H9 (cell line): ENCODE measurements at regions not wholly inside any gene's neighbourhood (a gene's known extent, or its start where the extent isn't known, plus 50 kb on each side); places are given as distances from the start of the nearest gene placed in this dataset.

Source experiments
- DNase-seq: peaks from one replicate; pipeline ENCODE4 v3.0.0-alpha.2; 2017
- H2AFZ ChIP-seq: one replicate; pipeline ENCODE4 v1.6.1; 2013; ENCODE audit warnings: mild to moderate bottlenecking, low read length, control low read depth, moderate library complexity
- H2AK5ac ChIP-seq: 2 replicates; pipeline ENCODE4 v1.6.1; 2013; ENCODE audit warnings: low read length, control low read depth, mixed read lengths; ENCODE audit not compliant: insufficient read length
- H2BK120ac ChIP-seq: one replicate; pipeline ENCODE4 v1.6.1; 2013; ENCODE audit warnings: low read depth, mild to moderate bottlenecking, low read length, control low read depth, inconsistent platforms; ENCODE audit not compliant: poor library complexity, severe bottlenecking
- H2BK12ac ChIP-seq: 2 replicates; pipeline ENCODE4 v1.6.1; 2013; ENCODE audit warnings: low read length, control low read depth, mixed read lengths, low read depth; ENCODE audit not compliant: insufficient read length
- H2BK15ac ChIP-seq: 2 replicates; pipeline ENCODE4 v1.6.1; 2013; ENCODE audit warnings: low read depth, low read length, control low read depth
- H2BK20ac ChIP-seq: one replicate; pipeline ENCODE4 v1.6.1; 2013; ENCODE audit warnings: low read depth, mild to moderate bottlenecking, low read length, control low read depth, inconsistent platforms; ENCODE audit not compliant: poor library complexity, severe bottlenecking
- H2BK5ac ChIP-seq: 2 replicates; pipeline ENCODE4 v1.6.1; 2013; ENCODE audit warnings: low read length, control low read depth, mixed read lengths; ENCODE audit not compliant: insufficient read length
- H3K14ac ChIP-seq: 2 replicates; pipeline ENCODE4 v1.6.1; 2013; ENCODE audit warnings: low read length, control low read depth; ENCODE audit not compliant: insufficient read depth
- H3K18ac ChIP-seq: 2 replicates; pipeline ENCODE4 v1.6.1; 2013; ENCODE audit warnings: low read depth, mild to moderate bottlenecking, mixed read lengths, low read length, control low read depth; ENCODE audit not compliant: insufficient read length
- H3K23ac ChIP-seq: 2 replicates; pipeline ENCODE4 v1.6.1; 2013; ENCODE audit warnings: low read length, control low read depth, mixed read lengths, low read depth; ENCODE audit not compliant: insufficient read length
- H3K23me2 ChIP-seq: 2 replicates; pipeline ENCODE4 v1.6.1; 2013; ENCODE audit warnings: low read depth, mild to moderate bottlenecking, mixed read lengths, low read length, control low read depth; ENCODE audit not compliant: insufficient read length, poor library complexity, severe bottlenecking
- H3K27ac ChIP-seq: 2 replicates; pipeline ENCODE4 v1.5.1; 2013; ENCODE audit warnings: low read length, control low read depth, mixed read lengths, low read depth; ENCODE audit not compliant: insufficient read length
- H3K27me3 ChIP-seq: 2 replicates; pipeline ENCODE4 v1.6.1; 2013; ENCODE audit warnings: low read length, control low read depth, inconsistent platforms; ENCODE audit not compliant: insufficient read depth
- H3K4ac ChIP-seq: 2 replicates; pipeline ENCODE4 v1.6.1; 2013; ENCODE audit warnings: low read depth, mild to moderate bottlenecking, control low read depth, inconsistent platforms, low read length, moderate library complexity
- H3K4me1 ChIP-seq: 2 replicates; pipeline ENCODE4 v1.6.1; 2013; ENCODE audit warnings: low read length, control low read depth, inconsistent platforms; ENCODE audit not compliant: insufficient read depth
- H3K4me2 ChIP-seq: 2 replicates; pipeline ENCODE4 v1.6.1; 2013; ENCODE audit warnings: low read length, control low read depth, mixed read lengths; ENCODE audit not compliant: insufficient read length, insufficient read depth
- H3K56ac ChIP-seq: 2 replicates; pipeline ENCODE4 v1.6.1; 2013; ENCODE audit warnings: low read depth, mild to moderate bottlenecking, mixed read lengths, low read length, control low read depth; ENCODE audit not compliant: insufficient read length
- H3K79me1 ChIP-seq: 2 replicates; pipeline ENCODE4 v1.6.1; 2013; ENCODE audit warnings: low read depth, mild to moderate bottlenecking, moderate library complexity, low read length, control low read depth, inconsistent platforms; ENCODE audit not compliant: insufficient read depth, poor library complexity, severe bottlenecking
- H3K79me2 ChIP-seq: 2 replicates; pipeline ENCODE4 v1.6.1; 2013; ENCODE audit warnings: low read length, control low read depth, inconsistent platforms; ENCODE audit not compliant: insufficient read depth
- H3K9ac ChIP-seq: 2 replicates; pipeline ENCODE4 v1.6.1; 2013; ENCODE audit warnings: low read length, control low read depth, mixed read lengths; ENCODE audit not compliant: insufficient read length; ENCODE audit errors: extremely low read depth
- H3K9me3 ChIP-seq: one replicate; pipeline ENCODE4 v1.6.1; 2013; ENCODE audit warnings: low read depth, low read length, inconsistent platforms; ENCODE audit not compliant: control insufficient read depth
- H3T11ph ChIP-seq: one replicate; pipeline ENCODE4 v1.6.1; 2013; ENCODE audit warnings: mild to moderate bottlenecking, low read length, control low read depth, inconsistent platforms
- H4K20me1 ChIP-seq: one replicate; pipeline ENCODE4 v1.6.1; 2013; ENCODE audit not compliant: control insufficient read depth, insufficient read length, insufficient read depth
- H4K5ac ChIP-seq: 2 replicates; pipeline ENCODE4 v1.6.1; 2013; ENCODE audit warnings: low read depth, mild to moderate bottlenecking, mixed read lengths, low read length, control low read depth; ENCODE audit not compliant: insufficient read length
- H4K8ac ChIP-seq: replicated peaks from 2 replicates; pipeline ENCODE4 v1.6.1; 2013; ENCODE audit warnings: low read length, control low read depth, mixed read lengths, low read depth; ENCODE audit not compliant: insufficient read length
- H4K91ac ChIP-seq: 2 replicates; pipeline ENCODE4 v1.6.1; 2013; ENCODE audit warnings: low read depth, mild to moderate bottlenecking, moderate library complexity, mixed read lengths, low read length, control low read depth; ENCODE audit not compliant: insufficient read length
- H3K27ac Mint-ChIP-seq, 3 experiments: 2 replicates in 2 of 3; 3 replicates in 1 of 3; pipeline ENCODE4 v1.8.0; 2020 to 2021; ENCODE audit warnings: mixed read lengths in 3 of 3, mild to moderate bottlenecking in 1 of 3, moderate library complexity in 1 of 3
- H3K27me3 Mint-ChIP-seq: 2 replicates; pipeline ENCODE4 v1.8.0; 2021; ENCODE audit warnings: low read depth, mild to moderate bottlenecking, moderate library complexity, mixed read lengths
- H3K36me3 Mint-ChIP-seq, 3 experiments: 2 replicates in 2 of 3; 3 replicates in 1 of 3; pipeline ENCODE4 v1.8.0; 2020 to 2021; ENCODE audit warnings: low read depth in 3 of 3, mixed read lengths in 3 of 3; ENCODE audit not compliant: insufficient read depth in 1 of 3
- H3K4me1 Mint-ChIP-seq, 2 experiments: 2 replicates each; pipeline ENCODE4 v1.8.0; 2020; ENCODE audit warnings: mixed read lengths in 2 of 2
- H3K4me3 Mint-ChIP-seq, 2 experiments: 2 replicates in 1 of 2; 3 replicates in 1 of 2; pipeline ENCODE4 v1.8.0; 2020 to 2021; ENCODE audit warnings: mild to moderate bottlenecking in 2 of 2, mixed read lengths in 2 of 2, moderate library complexity in 1 of 2
- H3K9me3 Mint-ChIP-seq, 2 experiments: 2 replicates in 1 of 2; 3 replicates in 1 of 2; pipeline ENCODE4 v1.8.0; 2020; ENCODE audit warnings: mild to moderate bottlenecking in 2 of 2, mixed read lengths in 2 of 2, moderate library complexity in 1 of 2
- CTCF ChIP-seq: fragments of 200-600 bp; sonication (generic); conservative IDR thresholded peaks from 3 replicates; pipeline ENCODE4 v1.8.0; 2021; ENCODE audit warnings: antibody characterized with exemption, mild to moderate bottlenecking
- WGBS: extraction: QIAGEN DNeasy Blood & Tissue Kit; methylation state at CpG from one replicate; pipeline ENCODE4 v1.1.7; 2013; ENCODE audit warnings: missing lambda C conversion rate, low lambda C conversion rate, mixed read lengths; ENCODE audit not compliant: insufficient read length; ENCODE audit errors: extremely low coverage; 5-methylcytosine and 5-hydroxymethylcytosine counted together

DNA sequence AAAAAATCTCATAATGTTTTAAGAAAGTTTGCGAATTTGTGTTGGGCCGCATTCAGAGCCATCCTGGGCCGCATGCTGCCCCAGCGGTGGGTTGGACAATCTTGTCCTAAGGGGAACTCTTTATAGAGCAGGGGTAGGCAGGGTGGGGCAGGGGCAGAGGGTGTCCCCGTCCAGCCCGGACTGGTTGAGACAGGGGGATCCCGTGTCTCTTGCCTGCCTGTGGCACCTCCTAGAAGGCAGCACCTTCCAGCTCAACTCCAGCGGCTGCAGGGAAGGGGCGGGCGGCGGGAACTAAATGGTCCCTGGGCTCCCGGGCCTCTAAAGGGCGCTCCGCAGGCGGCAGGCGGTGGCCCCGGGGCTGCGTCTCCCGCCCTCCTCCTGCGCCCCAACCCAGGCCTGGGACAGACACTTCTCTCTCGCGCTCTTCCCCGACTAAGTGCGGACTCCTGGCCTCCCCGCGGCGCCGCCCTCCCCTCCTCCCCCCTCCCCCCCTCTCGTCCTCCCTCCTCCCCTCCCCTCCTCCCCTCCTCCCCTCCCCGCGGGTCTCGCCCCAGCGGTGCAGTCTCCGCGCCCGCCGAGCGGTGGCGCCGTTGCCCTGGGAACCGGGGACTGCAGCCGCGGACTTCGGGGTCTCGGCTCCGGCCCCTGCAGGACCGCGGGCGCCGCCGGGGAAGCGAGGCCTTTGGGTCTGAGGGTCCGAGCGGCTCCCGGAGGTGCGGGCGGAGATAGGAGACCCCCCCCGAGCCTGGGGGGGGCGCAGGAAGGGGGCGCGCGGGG, 132.6 kb downstream of the MRPL36 start:
- Mint-ChIP-seq H3K36me3 (no peaks in the 10 kb centered on the region; a peak in 3 of 7 replicates), H3K27me3 (peaks cover 63% of the 10 kb centered on the region), H3K4me1 (peaks cover 14 to 15% of the 10 kb centered on the region in 2 experiments), H3K27ac (no peak overlapping the region), H3K4me3 (peak overlapping the region; percentile 59 to 70), H3K9me3 (peaks cover 0 to 7% of the 10 kb centered on the region in 2 experiments; a peak in 3 of 5 replicates)
- Histone ChIP-seq H2BK5ac (no peak overlapping the region), H3K56ac (no peak overlapping the region), H3K4ac (no peak overlapping the region), H3K9me3 (no peaks in the 10 kb centered on the region), H3K23ac (no peak overlapping the region), H3K4me1 (no peaks in the 10 kb centered on the region), H3K9ac (no peak overlapping the region), H3K27me3 (peaks cover 3% of the 10 kb centered on the region; the same call in 1 of the 2 replicates), H2BK120ac (no peak overlapping the region), H2AK5ac (no peak overlapping the region), H4K91ac (no peak overlapping the region), H3K18ac (no peak overlapping the region), H4K8ac (no peak overlapping the region), H3K14ac (no peak overlapping the region), H3K79me2 (no peaks in the 10 kb centered on the region), H2BK20ac (no peak overlapping the region), H2AFZ (no peak overlapping the region), H2BK12ac (no peak overlapping the region), H3K79me1 (no peaks in the 10 kb centered on the region), H3K27ac (no peak overlapping the region), H3K4me2 (peak overlapping the region; percentile 70), H4K20me1 (no peaks in the 10 kb centered on the region), H3T11ph (no peak overlapping the region), H3K23me2 (no peaks in the 10 kb centered on the region), H4K5ac (no peak overlapping the region), H2BK15ac (no peak overlapping the region)
- TF ChIP-seq CTCF: peak; percentile 60; the same call in 2 of the 3 replicates
- DNase-seq: peak; percentile 81
- no CpG with 5 or more reads among the region's 62 CpGs for WGBS
